PC-9 (cell line): ENCODE measurements at regions not wholly inside any gene's neighbourhood (a gene's known extent, or its start where the extent isn't known, plus 50 kb on each side); places are given as distances from the start of the nearest gene placed in this dataset.
A peak's percentile ranks its signal among the peaks of the same experiment; 100 is the strongest.

ENCODE experiments used
- BruUV-seq: library from RNA; stranded (reverse); fragments of 400-500 nt; replicated peaks from 2 replicates; lab custom pipeline; 2021; lab: Mats Ljungman, UMichigan
- CTCF ChIA-PET: fragments of 300-600 bp; sonication (Branson Sonifier 250); formaldehyde crosslinking; loops from one replicate; lab custom pipeline; 2022; ENCODE audit warnings: antibody characterized with exemption; lab: Charles Lee
- POLR2A ChIA-PET: fragments of 300-600 bp; sonication (Branson Sonifier 250); formaldehyde crosslinking; loops from one replicate; lab custom pipeline; 2022; ENCODE audit warnings: antibody characterized with exemption; ENCODE audit not compliant: unreplicated experiment; lab: Charles Lee
- DNase-seq, 2 experiments: peaks; one replicate each; pipeline versions ENCODE4 v3.0.0 to v3.0.0-alpha.2; 2015 to 2022; ENCODE audit warnings: mixed read lengths in 1 of 2
- H2AFZ ChIP-seq: fragments of 200-600 bp; sonication (generic); 2 replicates; pipeline ENCODE4 v1.8.1; 2017; ENCODE audit warnings: antibody characterized with exemption
- H3F3A ChIP-seq: fragments of 200-600 bp; sonication (generic); 2 replicates; pipeline ENCODE4 v1.8.1; 2017; ENCODE audit warnings: antibody characterized with exemption, mild to moderate bottlenecking, low read depth; ENCODE audit not compliant: insufficient read depth
- H3K27ac ChIP-seq: fragments of 200-600 bp; sonication (generic); 2 replicates; pipeline ENCODE4 v1.6.1; 2016; ENCODE audit warnings: mixed run types
- H3K27me3 ChIP-seq: fragments of 200-600 bp; sonication (generic); 2 replicates; pipeline ENCODE4 v1.6.1; 2016; ENCODE audit warnings: low read depth, mixed run types; ENCODE audit not compliant: insufficient read depth
- H3K36me3 ChIP-seq: fragments of 200-600 bp; sonication (generic); 2 replicates; pipeline ENCODE4 v1.6.1; 2016; ENCODE audit warnings: low read depth, mixed run types
- H3K4me1 ChIP-seq: fragments of 200-600 bp; sonication (generic); replicated peaks from 2 replicates; pipeline ENCODE4 v1.6.1; 2016; ENCODE audit warnings: mixed run types; ENCODE audit not compliant: insufficient read depth
- H3K4me2 ChIP-seq: fragments of 200-600 bp; sonication (generic); 2 replicates; pipeline ENCODE4 v1.6.1; 2017; ENCODE audit warnings: mixed run types
- H3K4me3 ChIP-seq: fragments of 200-600 bp; sonication (generic); 2 replicates; pipeline ENCODE4 v1.6.1; 2016; ENCODE audit warnings: mixed run types
- H3K79me2 ChIP-seq: fragments of 200-600 bp; sonication (generic); 2 replicates; pipeline ENCODE4 v1.6.1; 2017; ENCODE audit warnings: low read depth, mixed run types
- H3K9me2 ChIP-seq: fragments of 200-600 bp; sonication (generic); 2 replicates; pipeline ENCODE4 v1.8.1; 2017; ENCODE audit warnings: mild to moderate bottlenecking; ENCODE audit not compliant: insufficient read depth
- H3K9me3 ChIP-seq: fragments of 200-600 bp; sonication (generic); 2 replicates; pipeline ENCODE4 v1.8.1; 2016; ENCODE audit warnings: low read depth; ENCODE audit not compliant: insufficient read depth
- H4K20me1 ChIP-seq: fragments of 200-600 bp; sonication (generic); 2 replicates; pipeline ENCODE4 v1.8.1; 2017; ENCODE audit not compliant: insufficient read depth
- EZH2 ChIP-seq: fragments of 200-600 bp; sonication (generic); IDR thresholded peaks from 2 replicates; pipeline ENCODE4 v1.8.0; 2017; ENCODE audit warnings: antibody characterized with exemption, low read depth
- intact Hi-C: fragments of 100-400 bp; cut with micrococcal nuclease; formaldehyde crosslinking; loops from one replicate; pipeline ENCODE4 v1.10.0; 2022; ENCODE audit not compliant: unreplicated experiment
- TF ChIP-seq, protein P1 (sequence below): fragments of 200-600 bp; sonication (generic); conservative IDR thresholded peaks from 2 replicates; pipeline ENCODE4 v1.6.1; 2017; ENCODE audit warnings: mixed run types, antibody characterized with exemption, mild to moderate bottlenecking, moderate library complexity

DNA sequence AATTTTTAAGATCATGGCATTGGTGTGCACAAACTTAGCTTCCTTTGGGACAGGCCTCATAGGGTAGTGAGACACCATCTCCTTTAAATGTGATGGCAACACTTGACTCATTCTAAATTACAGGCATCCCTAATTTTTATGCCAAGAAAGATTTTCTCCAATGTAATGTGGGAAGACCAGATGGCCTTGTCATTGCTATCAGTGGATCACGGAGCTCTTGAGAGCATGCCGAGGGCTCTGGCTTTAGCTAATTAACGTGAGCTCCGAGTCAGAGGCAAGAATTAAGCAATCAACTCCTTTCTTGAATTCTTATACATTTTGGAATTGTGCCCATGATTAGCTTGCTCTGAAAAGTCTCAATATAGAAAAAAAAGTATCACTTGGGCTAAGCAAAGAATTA is 215.8 kb downstream of the LRRC70 start:
- no peak overlapping the region for H3K4me2 ChIP-seq
- TF ChIP-seq, protein P1, sequence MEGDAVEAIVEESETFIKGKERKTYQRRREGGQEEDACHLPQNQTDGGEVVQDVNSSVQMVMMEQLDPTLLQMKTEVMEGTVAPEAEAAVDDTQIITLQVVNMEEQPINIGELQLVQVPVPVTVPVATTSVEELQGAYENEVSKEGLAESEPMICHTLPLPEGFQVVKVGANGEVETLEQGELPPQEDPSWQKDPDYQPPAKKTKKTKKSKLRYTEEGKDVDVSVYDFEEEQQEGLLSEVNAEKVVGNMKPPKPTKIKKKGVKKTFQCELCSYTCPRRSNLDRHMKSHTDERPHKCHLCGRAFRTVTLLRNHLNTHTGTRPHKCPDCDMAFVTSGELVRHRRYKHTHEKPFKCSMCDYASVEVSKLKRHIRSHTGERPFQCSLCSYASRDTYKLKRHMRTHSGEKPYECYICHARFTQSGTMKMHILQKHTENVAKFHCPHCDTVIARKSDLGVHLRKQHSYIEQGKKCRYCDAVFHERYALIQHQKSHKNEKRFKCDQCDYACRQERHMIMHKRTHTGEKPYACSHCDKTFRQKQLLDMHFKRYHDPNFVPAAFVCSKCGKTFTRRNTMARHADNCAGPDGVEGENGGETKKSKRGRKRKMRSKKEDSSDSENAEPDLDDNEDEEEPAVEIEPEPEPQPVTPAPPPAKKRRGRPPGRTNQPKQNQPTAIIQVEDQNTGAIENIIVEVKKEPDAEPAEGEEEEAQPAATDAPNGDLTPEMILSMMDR = no peak
- no peak for TF ChIP-seq EZH2
- no TSS peak for BruUV-seq
- no peaks in the 10 kb centered on the region for H3F3A ChIP-seq
- no peak overlapping the region for H3K4me3 ChIP-seq
- ChIA-PET POLR2A (no interaction called here), CTCF (no interaction called here)
- H3K4me1 ChIP-seq = no peaks in the 10 kb centered on the region
- H3K36me3 ChIP-seq = no peaks in the 10 kb centered on the region
- H3K9me2 ChIP-seq = no peaks in the 10 kb centered on the region
- H3K9me3 ChIP-seq = no peaks in the 10 kb centered on the region
- H3K79me2 ChIP-seq = no peaks in the 10 kb centered on the region
- no peak overlapping the region for H2AFZ ChIP-seq
- H4K20me1 ChIP-seq = no peaks in the 10 kb centered on the region
- no peak for DNase-seq
- intact Hi-C loops = no loop called here
- H3K27ac ChIP-seq = no peak overlapping the region
- peaks cover 8% of the 10 kb centered on the region; the same call in 1 of the 2 replicates for H3K27me3 ChIP-seq

DNA sequence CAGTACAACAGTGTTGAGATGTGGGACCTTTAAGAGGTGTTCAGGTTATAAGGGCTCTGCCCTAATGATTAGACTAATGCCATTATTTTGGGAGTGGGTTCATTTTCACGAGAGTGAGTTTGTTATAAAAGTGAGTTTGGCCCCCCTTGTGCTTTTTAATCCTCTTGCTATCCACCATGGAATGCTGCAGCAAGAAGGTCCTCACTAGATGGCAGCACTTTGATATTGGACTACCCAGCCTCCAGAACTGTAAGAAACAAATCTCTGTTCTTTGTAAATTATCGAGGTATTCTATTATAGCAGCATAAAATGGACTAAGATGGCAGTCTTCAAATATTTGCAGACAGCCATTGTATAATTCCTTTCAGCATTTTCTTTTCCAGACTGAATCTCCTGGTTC is 212.4 kb downstream of the LRRC70 start:
- H3K9me3 ChIP-seq = no peaks in the 10 kb centered on the region
- DNase-seq = no peak
- H3K27ac ChIP-seq = no peak overlapping the region
- intact Hi-C loops = no loop called here
- ChIA-PET POLR2A (no interaction called here), CTCF (no interaction called here)
- BruUV-seq = no TSS peak
- no peak overlapping the region for H3K4me2 ChIP-seq
- TF ChIP-seq, protein P1 = peak; percentile 33; the same call in 1 of the 2 replicates
- TF ChIP-seq EZH2 = no peak
- H3K79me2 ChIP-seq = no peaks in the 10 kb centered on the region
- no peaks in the 10 kb centered on the region for H3K9me2 ChIP-seq
- no peaks in the 10 kb centered on the region for H3K4me1 ChIP-seq
- peaks cover 12% of the 10 kb centered on the region; the same call in 1 of the 2 replicates for H3K27me3 ChIP-seq
- H3F3A ChIP-seq = no peaks in the 10 kb centered on the region
- H4K20me1 ChIP-seq = no peaks in the 10 kb centered on the region
- no peaks in the 10 kb centered on the region for H3K36me3 ChIP-seq
- no peak overlapping the region for H2AFZ ChIP-seq
- H3K4me3 ChIP-seq = no peak overlapping the region

DNA sequence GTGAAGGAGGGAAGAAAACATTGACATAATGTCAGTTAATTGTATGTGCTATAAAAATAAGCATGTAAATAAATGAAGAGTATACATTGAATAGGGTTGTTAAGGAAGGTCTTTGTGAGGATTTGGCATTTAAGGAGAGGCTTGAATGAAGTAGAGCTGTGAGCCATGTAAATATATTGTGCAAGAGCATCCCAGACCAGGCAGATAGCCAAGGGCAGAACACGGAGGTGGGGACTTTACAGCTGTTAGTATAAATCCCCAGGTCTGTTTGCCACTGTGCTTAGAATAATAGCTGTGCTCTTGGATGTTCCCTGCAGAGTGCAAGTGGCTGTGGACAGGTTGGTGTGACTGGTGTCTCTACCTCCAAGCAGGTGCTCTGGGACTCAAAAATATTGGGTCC is 211.7 kb downstream of the LRRC70 start:
- Histone ChIP-seq H3K4me1 (no peaks in the 10 kb centered on the region), H3K9me2 (no peaks in the 10 kb centered on the region), H4K20me1 (no peaks in the 10 kb centered on the region), H3K4me2 (no peak overlapping the region), H3K79me2 (no peaks in the 10 kb centered on the region), H3K4me3 (no peak overlapping the region), H3F3A (no peaks in the 10 kb centered on the region), H3K27ac (no peak overlapping the region), H3K36me3 (no peaks in the 10 kb centered on the region), H3K27me3 (peaks cover 12% of the 10 kb centered on the region; the same call in 1 of the 2 replicates), H2AFZ (no peak overlapping the region), H3K9me3 (no peaks in the 10 kb centered on the region)
- intact Hi-C loops = no loop called here
- no TSS peak for BruUV-seq
- CTCF ChIA-PET = no interaction called here
- POLR2A ChIA-PET = no interaction called here
- DNase-seq = no peak
- TF ChIP-seq, protein P1 = no peak
- no peak for TF ChIP-seq EZH2
